ENCODE measurements at regions not wholly inside any gene's neighbourhood (a gene's known extent, or its start where the extent isn't known, plus 50 kb on each side); places are given as distances from the start of the nearest gene placed in this dataset.

GRCh38 chr10:6972226-6972625 lies 392.1 kb upstream of the PRKCQ start:
- no peak for TF ChIP-seq CTCF (IDR thresholded peaks at IDR 0.05)
- no peak for TF ChIP-seq POLR2A (IDR thresholded peaks at IDR 0.05)

Measured in esophagus squamous epithelium (tissue), 4 donors.